Caco-2 (cell line): ENCODE measurements at regions not wholly inside any gene's neighbourhood (a gene's known extent, or its start where the extent isn't known, plus 50 kb on each side); places are given as distances from the start of the nearest gene placed in this dataset.

Experiments
- BruUV-seq: library from RNA; stranded (reverse); fragments of 400-500 nt; replicated peaks from 2 replicates; lab custom pipeline; 2021; lab: Mats Ljungman, UMichigan
- CTCF ChIA-PET: fragments of 300-600 bp; sonication (Branson Sonifier 250); formaldehyde crosslinking; loops from one replicate; lab custom pipeline; 2022; ENCODE audit warnings: antibody characterized with exemption; lab: Charles Lee
- POLR2A ChIA-PET: fragments of 300-600 bp; sonication (Branson Sonifier 250); formaldehyde crosslinking; loops from one replicate; lab custom pipeline; 2022; ENCODE audit warnings: antibody characterized with exemption; lab: Charles Lee
- DNase-seq, 2 experiments: peaks; one replicate each; pipeline versions ENCODE4 v3.0.0 to v3.0.0-alpha.2; 2020 to 2022
- H3K27me3 ChIP-seq: replicated peaks from 2 replicates; pipeline ENCODE4 v1.6.0; 2011; ENCODE audit warnings: low read length; ENCODE audit not compliant: control insufficient read depth, insufficient read depth
- H3K36me3 ChIP-seq: 2 replicates; pipeline ENCODE4 v1.5.1; 2011; ENCODE audit warnings: low read length; ENCODE audit not compliant: control insufficient read depth, insufficient read depth
- H3K4me1 ChIP-seq: fragments of 250-450 bp; sonication (Bioruptor Pico); 2 replicates; pipeline ENCODE4 v1.5.1; 2020; ENCODE audit warnings: mild to moderate bottlenecking
- H3K4me3 ChIP-seq: 2 replicates; pipeline ENCODE4 v1.5.1; 2011; ENCODE audit warnings: low read depth, mild to moderate bottlenecking, control low read depth, low read length
- H3K9me3 ChIP-seq: fragments of 250-450 bp; sonication (Bioruptor Pico); 2 replicates; pipeline ENCODE4 v1.5.1; 2020; ENCODE audit warnings: mild to moderate bottlenecking, moderate library complexity
- H3K27ac Mint-ChIP-seq: one replicate; pipeline ENCODE4 v1.8.0; 2022; ENCODE audit warnings: mixed read lengths; ENCODE audit not compliant: unreplicated experiment
- H3K27me3 Mint-ChIP-seq: one replicate; pipeline ENCODE4 v1.8.0; 2022; ENCODE audit warnings: mixed read lengths; ENCODE audit not compliant: insufficient read depth, unreplicated experiment
- H3K36me3 Mint-ChIP-seq: one replicate; pipeline ENCODE4 v1.8.0; 2022; ENCODE audit warnings: mild to moderate bottlenecking, mixed read lengths; ENCODE audit not compliant: insufficient read depth, unreplicated experiment
- H3K4me1 Mint-ChIP-seq: one replicate; pipeline ENCODE4 v1.8.0; 2022; ENCODE audit warnings: low read depth, mixed read lengths; ENCODE audit not compliant: unreplicated experiment
- H3K4me3 Mint-ChIP-seq: one replicate; pipeline ENCODE4 v1.8.0; 2022; ENCODE audit warnings: mild to moderate bottlenecking, moderate library complexity, mixed read lengths; ENCODE audit not compliant: unreplicated experiment
- H3K9me3 Mint-ChIP-seq: one replicate; pipeline ENCODE4 v1.8.0; 2022; ENCODE audit warnings: mixed read lengths; ENCODE audit not compliant: unreplicated experiment
- intact Hi-C: fragments of 100-400 bp; cut with micrococcal nuclease; formaldehyde crosslinking; loops from one replicate; pipeline ENCODE4 v1.10.0; 2022; ENCODE audit not compliant: unreplicated experiment
- TF ChIP-seq, protein P1 (sequence below), 2 experiments: fragments of 200-600 bp in 1 of 2; IDR thresholded peaks; 1 replicate in 1 of 2; 2 replicates in 1 of 2; pipeline versions ENCODE4 v1.5.1 to v1.8.0; 2011 to 2022; ENCODE audit warnings: antibody characterized with exemption in 1 of 2, control low read depth in 1 of 2, inconsistent platforms in 1 of 2, low read depth in 1 of 2, low read length in 1 of 2, mild to moderate bottlenecking in 1 of 2, moderate library complexity in 1 of 2; ENCODE audit not compliant: insufficient read depth in 1 of 2, severe bottlenecking in 1 of 2, unreplicated experiment in 1 of 2

DNA sequence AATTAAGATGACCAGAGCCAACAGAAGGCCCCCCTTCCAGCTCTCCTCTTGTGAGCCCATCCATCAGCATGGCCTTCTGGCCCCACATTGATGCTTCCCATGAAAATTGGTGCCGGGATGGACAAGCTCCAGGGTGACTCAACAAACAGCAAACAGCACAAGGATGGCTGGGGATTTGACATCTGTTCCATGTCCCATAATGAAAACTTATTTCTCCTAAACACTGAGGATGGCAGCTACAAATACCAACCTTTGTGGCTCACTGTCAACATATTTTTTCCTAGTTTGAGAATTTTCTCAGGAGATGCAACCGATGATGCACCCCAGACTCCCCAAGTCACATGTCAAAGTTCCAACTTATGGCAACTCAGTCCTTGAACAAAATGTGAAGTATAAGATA lies 169.6 kb upstream of the SIX2 start:
- POLR2A ChIA-PET = no interaction called here
- intact Hi-C loops = no loop called here
- no peaks in the 10 kb centered on the region for H3K9me3 Mint-ChIP-seq
- Histone ChIP-seq H3K4me3 (no peak overlapping the region), H3K27me3 (no peaks in the 10 kb centered on the region; the same call in 1 of the 2 replicates), H3K36me3 (no peaks in the 10 kb centered on the region), H3K9me3 (no peaks in the 10 kb centered on the region), H3K4me1 (no peaks in the 10 kb centered on the region)
- TF ChIP-seq, protein P1, sequence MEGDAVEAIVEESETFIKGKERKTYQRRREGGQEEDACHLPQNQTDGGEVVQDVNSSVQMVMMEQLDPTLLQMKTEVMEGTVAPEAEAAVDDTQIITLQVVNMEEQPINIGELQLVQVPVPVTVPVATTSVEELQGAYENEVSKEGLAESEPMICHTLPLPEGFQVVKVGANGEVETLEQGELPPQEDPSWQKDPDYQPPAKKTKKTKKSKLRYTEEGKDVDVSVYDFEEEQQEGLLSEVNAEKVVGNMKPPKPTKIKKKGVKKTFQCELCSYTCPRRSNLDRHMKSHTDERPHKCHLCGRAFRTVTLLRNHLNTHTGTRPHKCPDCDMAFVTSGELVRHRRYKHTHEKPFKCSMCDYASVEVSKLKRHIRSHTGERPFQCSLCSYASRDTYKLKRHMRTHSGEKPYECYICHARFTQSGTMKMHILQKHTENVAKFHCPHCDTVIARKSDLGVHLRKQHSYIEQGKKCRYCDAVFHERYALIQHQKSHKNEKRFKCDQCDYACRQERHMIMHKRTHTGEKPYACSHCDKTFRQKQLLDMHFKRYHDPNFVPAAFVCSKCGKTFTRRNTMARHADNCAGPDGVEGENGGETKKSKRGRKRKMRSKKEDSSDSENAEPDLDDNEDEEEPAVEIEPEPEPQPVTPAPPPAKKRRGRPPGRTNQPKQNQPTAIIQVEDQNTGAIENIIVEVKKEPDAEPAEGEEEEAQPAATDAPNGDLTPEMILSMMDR (IDR thresholded peaks at IDR 0.05; ENCODE audit: insufficient read depth in 1 of 2, low read depth in 1 of 2, low read length in 1 of 2, severe bottlenecking in 1 of 2, unreplicated experiment in 1 of 2) = no peak
- CTCF ChIA-PET = no interaction called here
- H3K27me3 Mint-ChIP-seq = peaks cover 21% of the 10 kb centered on the region
- no peaks in the 10 kb centered on the region for H3K4me1 Mint-ChIP-seq
- DNase-seq = no peak
- no peak overlapping the region for H3K4me3 Mint-ChIP-seq
- no peaks in the 10 kb centered on the region for H3K36me3 Mint-ChIP-seq
- no TSS peak for BruUV-seq
- H3K27ac Mint-ChIP-seq = no peak overlapping the region

GRCh38 chr2:45178359-45178758 lies 169.1 kb upstream of the SIX2 start:
- H3K36me3 ChIP-seq = no peaks in the 10 kb centered on the region
- H3K36me3 Mint-ChIP-seq = no peaks in the 10 kb centered on the region
- H3K9me3 Mint-ChIP-seq = no peaks in the 10 kb centered on the region
- H3K4me3 Mint-ChIP-seq = no peak overlapping the region
- TF ChIP-seq, protein P1 (IDR thresholded peaks at IDR 0.05; ENCODE audit: insufficient read depth in 1 of 2, low read depth in 1 of 2, low read length in 1 of 2, severe bottlenecking in 1 of 2, unreplicated experiment in 1 of 2) = no peak
- no peaks in the 10 kb centered on the region; the same call in 1 of the 2 replicates for H3K27me3 ChIP-seq
- ChIA-PET CTCF (no interaction called here), POLR2A (no interaction called here)
- intact Hi-C loops = no loop called here
- DNase-seq = no peak
- H3K4me1 ChIP-seq = no peaks in the 10 kb centered on the region
- H3K27me3 Mint-ChIP-seq = peaks cover 22% of the 10 kb centered on the region
- no TSS peak for BruUV-seq
- no peaks in the 10 kb centered on the region for H3K4me1 Mint-ChIP-seq
- no peak overlapping the region for H3K27ac Mint-ChIP-seq
- H3K4me3 ChIP-seq = no peak overlapping the region
- H3K9me3 ChIP-seq = no peaks in the 10 kb centered on the region

- intact Hi-C loops = no loop called here
- Mint-ChIP-seq H3K9me3 (no peaks in the 10 kb centered on the region), H3K27me3 (peaks cover 23% of the 10 kb centered on the region), H3K27ac (no peak overlapping the region), H3K36me3 (no peaks in the 10 kb centered on the region), H3K4me3 (no peak overlapping the region), H3K4me1 (no peaks in the 10 kb centered on the region)
- Histone ChIP-seq H3K27me3 (no peaks in the 10 kb centered on the region; the same call in 1 of the 2 replicates), H3K4me3 (no peak overlapping the region), H3K9me3 (no peaks in the 10 kb centered on the region), H3K36me3 (no peaks in the 10 kb centered on the region), H3K4me1 (no peaks in the 10 kb centered on the region)
- CTCF ChIA-PET = no interaction called here
- no TSS peak for BruUV-seq
- POLR2A ChIA-PET = no interaction called here
- no peak for DNase-seq
- TF ChIP-seq, protein P1 (IDR thresholded peaks at IDR 0.05; ENCODE audit: insufficient read depth in 1 of 2, low read depth in 1 of 2, low read length in 1 of 2, severe bottlenecking in 1 of 2, unreplicated experiment in 1 of 2) = no peak
Measured at GRCh38 chr2:45177870-45178269, 168.6 kb upstream of the SIX2 start.
